H1 (cell line): ENCODE measurements at regions not wholly inside any gene's neighbourhood (a gene's known extent, or its start where the extent isn't known, plus 50 kb on each side); places are given as distances from the start of the nearest gene placed in this dataset.

ENCODE experiments used
- CTCF ChIA-PET: fragments of 300-600 bp; sonication (Branson Sonifier 250); formaldehyde crosslinking; loops from one replicate; lab custom pipeline; 2021; ENCODE audit not compliant: partially characterized antibody; lab: Charles Lee
- POLR2A ChIA-PET: fragments of 300-600 bp; sonication (Branson Sonifier 250); formaldehyde crosslinking; loops from one replicate; lab custom pipeline; 2021; ENCODE audit warnings: inconsistent platforms; ENCODE audit not compliant: partially characterized antibody; lab: Charles Lee
- DNase-seq, 2 experiments: peaks; one replicate each; pipeline versions ENCODE4 v3.0.0 to v3.0.0-alpha.2; 2010 to 2022; ENCODE audit warnings: low spot score in 2 of 2, low read depth in 1 of 2, mixed read lengths in 1 of 2
- FAIRE-seq: peaks from 2 replicates; lab custom pipeline; 2011; peaks lifted over from hg19 to GRCh38; lab: Jason Lieb, UNC
- H2AFZ ChIP-seq: 2 replicates; pipeline ENCODE4 v1.8.1; 2012; ENCODE audit warnings: low read length, inconsistent platforms
- H2AK5ac ChIP-seq: 2 replicates; pipeline ENCODE4 v1.6.1; 2013; ENCODE audit warnings: low read depth, low read length
- H2BK120ac ChIP-seq: replicated peaks from 2 replicates; pipeline ENCODE3; 2013; ENCODE audit warnings: low read depth, low read length, inconsistent platforms
- H2BK12ac ChIP-seq: 2 replicates; pipeline ENCODE4 v1.6.1; 2013; ENCODE audit warnings: low read depth, low read length
- H2BK15ac ChIP-seq: 2 replicates; pipeline ENCODE4 v1.6.1; 2013; ENCODE audit warnings: low read length
- H2BK20ac ChIP-seq: 2 replicates; pipeline ENCODE4 v1.6.1; 2013; ENCODE audit warnings: low read length
- H2BK5ac ChIP-seq: 2 replicates; pipeline ENCODE4 v1.6.1; 2013; ENCODE audit warnings: low read depth, low read length
- H3K14ac ChIP-seq: 2 replicates; pipeline ENCODE4 v1.6.1; 2013; ENCODE audit warnings: inconsistent platforms; ENCODE audit not compliant: insufficient read length
- H3K18ac ChIP-seq: 2 replicates; pipeline ENCODE4 v1.6.1; 2013; ENCODE audit warnings: low read length; ENCODE audit errors: extremely low read depth
- H3K23ac ChIP-seq: 2 replicates; pipeline ENCODE4 v1.6.1; 2013; ENCODE audit warnings: inconsistent platforms; ENCODE audit not compliant: insufficient read length
- H3K23me2 ChIP-seq: 2 replicates; pipeline ENCODE4 v1.6.1; 2013; ENCODE audit warnings: low read depth, low read length
- H3K27ac ChIP-seq: 2 replicates; pipeline ENCODE4 v1.6.1; 2011; ENCODE audit warnings: low read depth, low read length, inconsistent platforms
- H3K27me3 ChIP-seq, 4 experiments: replicated peaks in 1 of 4; 1 replicate in 1 of 4; 2 replicates in 3 of 4; pipeline versions ENCODE4 v1.6.1 to v1.8.1; 2011 to 2013; ENCODE audit warnings: low read length in 3 of 4, mild to moderate bottlenecking in 3 of 4, inconsistent platforms in 2 of 4, mixed read lengths in 2 of 4, moderate library complexity in 1 of 4; ENCODE audit not compliant: control insufficient read depth in 3 of 4, insufficient read depth in 3 of 4; ENCODE audit errors: extremely low read depth in 1 of 4
- H3K36me3 ChIP-seq, 4 experiments: 2 replicates each; pipeline versions ENCODE4 v1.6.1 to v1.8.1; 2011 to 2013; ENCODE audit warnings: mild to moderate bottlenecking in 4 of 4, low read length in 3 of 4, moderate library complexity in 2 of 4, control low read depth in 1 of 4, inconsistent platforms in 1 of 4; ENCODE audit not compliant: insufficient read depth in 4 of 4, control insufficient read depth in 2 of 4
- H3K4ac ChIP-seq: replicated peaks from 2 replicates; pipeline ENCODE3; 2013; ENCODE audit warnings: low read length, low read depth, mixed read lengths, inconsistent platforms; ENCODE audit not compliant: insufficient read length
- H3K4me1 ChIP-seq, 4 experiments: replicated peaks in 1 of 4; 1 replicate in 1 of 4; 2 replicates in 3 of 4; pipeline versions ENCODE4 v1.6.1 to v1.8.1; 2011 to 2013; ENCODE audit warnings: low read length in 3 of 4, inconsistent platforms in 2 of 4, mixed read lengths in 1 of 4; ENCODE audit not compliant: insufficient read depth in 4 of 4, control insufficient read depth in 3 of 4
- H3K4me2 ChIP-seq, 2 experiments: 2 replicates each; pipeline versions ENCODE4 v1.6.1 to v1.8.1; 2011 to 2013; ENCODE audit warnings: low read depth in 2 of 2, low read length in 2 of 2, control low read depth in 1 of 2, inconsistent platforms in 1 of 2, mild to moderate bottlenecking in 1 of 2; ENCODE audit not compliant: insufficient read depth in 1 of 2
- H3K4me3 ChIP-seq, 4 experiments: fragments of 200-600, 300-600 bp in 1 of 4; sonication (generic), shearing (Covaris generic), sonication (Bioruptor Twin) in 1 of 4; 2 replicates each; pipeline versions ENCODE4 v1.5.1 to v1.8.1; 2011 to 2016; ENCODE audit warnings: low read length in 4 of 4, low read depth in 3 of 4, control low read depth in 2 of 4, inconsistent platforms in 2 of 4, mild to moderate bottlenecking in 2 of 4, mixed read lengths in 1 of 4, moderate library complexity in 1 of 4; ENCODE audit not compliant: insufficient read depth in 2 of 4; ENCODE audit errors: extremely low read depth in 1 of 4
- H3K56ac ChIP-seq: replicated peaks from 2 replicates; pipeline ENCODE3; 2013; ENCODE audit warnings: low read depth, mild to moderate bottlenecking, mixed read lengths, low read length, inconsistent platforms; ENCODE audit not compliant: insufficient read length
- H3K79me1 ChIP-seq: 2 replicates; pipeline ENCODE4 v1.6.1; 2013; ENCODE audit warnings: low read depth, low read length, control low read depth
- H3K79me2 ChIP-seq, 2 experiments: 2 replicates each; pipeline versions ENCODE4 v1.6.1 to v1.8.1; 2012 to 2013; ENCODE audit warnings: low read length in 2 of 2, mild to moderate bottlenecking in 2 of 2, inconsistent platforms in 1 of 2; ENCODE audit not compliant: insufficient read depth in 2 of 2, control insufficient read depth in 1 of 2
- H3K9ac ChIP-seq, 4 experiments: replicated peaks in 1 of 4; 1 replicate in 1 of 4; 2 replicates in 3 of 4; pipeline versions ENCODE4 v1.6.1 to v1.8.1; 2011 to 2013; ENCODE audit warnings: low read depth in 3 of 4, low read length in 3 of 4, control low read depth in 2 of 4, mild to moderate bottlenecking in 2 of 4, moderate library complexity in 2 of 4, inconsistent platforms in 1 of 4; ENCODE audit errors: extremely low read depth in 1 of 4
- H3K9me3 ChIP-seq, 2 experiments: 2 replicates each; pipeline versions ENCODE4 v1.6.1 to v1.8.1; 2012 to 2013; ENCODE audit warnings: mild to moderate bottlenecking in 2 of 2, moderate library complexity in 2 of 2, control low read depth in 1 of 2, inconsistent platforms in 1 of 2, low read depth in 1 of 2, low read length in 1 of 2, mixed read lengths in 1 of 2; ENCODE audit not compliant: insufficient read depth in 2 of 2
- H4K20me1 ChIP-seq, 2 experiments: replicated peaks in 1 of 2; 2 replicates each; pipeline versions ENCODE3 to v1.8.1; 2011 to 2013; ENCODE audit warnings: inconsistent platforms in 2 of 2, low read length in 2 of 2, mild to moderate bottlenecking in 1 of 2; ENCODE audit not compliant: insufficient read depth in 2 of 2, control insufficient read depth in 1 of 2
- H4K5ac ChIP-seq: 2 replicates; pipeline ENCODE4 v1.6.1; 2013; ENCODE audit warnings: low read length, low read depth, mixed read lengths, inconsistent platforms; ENCODE audit not compliant: insufficient read length
- H4K8ac ChIP-seq: 2 replicates; pipeline ENCODE4 v1.8.0; 2013; ENCODE audit warnings: mild to moderate bottlenecking, moderate library complexity, low read length, inconsistent platforms; ENCODE audit not compliant: insufficient read depth; ENCODE audit errors: extremely low read depth
- H4K91ac ChIP-seq: replicated peaks from 2 replicates; pipeline ENCODE3; 2013; ENCODE audit warnings: low read length, mixed read lengths, inconsistent platforms; ENCODE audit not compliant: insufficient read length
- ASH2L ChIP-seq: fragments of 200-600, 300-600 bp; sonication (generic); IDR thresholded peaks from one replicate; pipeline ENCODE4 v1.7.1; 2017; ENCODE audit warnings: low read length
- CHD1 ChIP-seq: IDR thresholded peaks from 2 replicates; pipeline ENCODE4 v1.6.1; 2012; ENCODE audit warnings: low read depth, low read length, improper control_type of control experiment
- CREB1 ChIP-seq: IDR thresholded peaks from 2 replicates; pipeline ENCODE4 v1.6.1; 2012; ENCODE audit warnings: inconsistent platforms
- CTBP2 ChIP-seq: IDR thresholded peaks from 2 replicates; pipeline ENCODE4 v1.7.0; 2011; ENCODE audit warnings: borderline replicate concordance, mild to moderate bottlenecking, moderate library complexity, mixed read lengths, low read length; ENCODE audit not compliant: insufficient read depth, insufficient read length
- EP300 ChIP-seq, 2 experiments: IDR thresholded peaks; 1 replicate in 1 of 2; 2 replicates in 1 of 2; pipeline ENCODE4 v1.6.1; 2011 to 2012; ENCODE audit warnings: low read depth in 2 of 2, low read length in 2 of 2, mild to moderate bottlenecking in 2 of 2, borderline replicate concordance in 1 of 2, inconsistent platforms in 1 of 2, moderate library complexity in 1 of 2
- PHF8 ChIP-seq: fragments of 200-600 bp; sonication (generic); conservative IDR thresholded peaks from 2 replicates; pipeline ENCODE4 v1.7.1; 2012; ENCODE audit warnings: low read depth, mild to moderate bottlenecking, inconsistent platforms, low read length, moderate library complexity
- SIRT6 ChIP-seq: IDR thresholded peaks from one replicate; pipeline ENCODE4 v1.7.1; 2012; ENCODE audit warnings: low read length, inconsistent platforms
- SP2 ChIP-seq: IDR thresholded peaks from 2 replicates; pipeline ENCODE4 v1.6.1; 2012; ENCODE audit warnings: mild to moderate bottlenecking, low read length, inconsistent platforms
- TAF7 ChIP-seq: optimal IDR thresholded peaks from 2 replicates; pipeline ENCODE3; 2011; ENCODE audit warnings: low read depth, mild to moderate bottlenecking, inconsistent platforms, low read length, moderate library complexity, borderline replicate concordance
- WGBS, 2 experiments: shearing (Covaris generic) in 1 of 2; methylation state at CpG; one replicate each; pipeline versions ENCODE4 v1.1.6 to v1.1.7; 2013 to 2015; ENCODE audit warnings: low lambda C conversion rate in 2 of 2, mixed read lengths in 2 of 2, inconsistent platforms in 1 of 2, low coverage in 1 of 2, missing lambda C conversion rate in 1 of 2; ENCODE audit not compliant: insufficient replicate concordance in 2 of 2, insufficient coverage in 1 of 2, insufficient read length in 1 of 2; ENCODE audit errors: extremely low coverage in 1 of 2, missing lambda C conversion rate in 1 of 2; 5-methylcytosine and 5-hydroxymethylcytosine counted together
- TF ChIP-seq, protein P1 (sequence below), 3 experiments: IDR thresholded peaks; 1 replicate in 2 of 3; 2 replicates in 1 of 3; pipeline versions ENCODE4 v1.5.1 to v1.6.1; 2011; ENCODE audit warnings: low read length in 3 of 3, mild to moderate bottlenecking in 3 of 3, inconsistent platforms in 2 of 3, low read depth in 1 of 3, moderate library complexity in 1 of 3; ENCODE audit not compliant: insufficient read depth in 1 of 3; ENCODE audit errors: control extremely low read depth in 1 of 3

DNA sequence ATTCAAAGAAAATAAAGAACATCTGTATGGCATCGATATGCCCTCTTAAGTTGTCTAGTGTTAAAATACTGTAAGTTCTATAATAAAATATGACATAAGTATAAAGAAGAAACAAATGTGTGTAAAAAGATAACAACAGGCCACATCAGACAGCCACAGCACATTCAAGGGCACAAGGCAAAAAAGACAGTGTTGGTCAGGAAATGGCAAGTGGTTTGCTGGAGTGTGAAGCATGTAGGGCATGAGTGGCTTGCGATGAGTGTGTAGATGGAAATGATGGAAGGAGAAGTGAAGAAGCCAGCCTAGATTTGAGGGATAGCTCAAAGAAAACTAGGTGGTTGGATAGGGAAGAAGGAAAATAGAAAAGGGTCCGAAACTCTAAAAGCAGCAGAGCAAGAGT lies 341.6 kb downstream of the CRPPA start:
- Histone ChIP-seq H3K23ac (no peak overlapping the region), H3K27ac (no peak overlapping the region), H2AFZ (no peak overlapping the region), H3K4me2 (no peak overlapping the region), H2BK12ac (no peak overlapping the region), H4K20me1 (no peaks in the 10 kb centered on the region), H3K79me2 (no peaks in the 10 kb centered on the region), H2BK120ac (no peak overlapping the region), H4K91ac (no peak overlapping the region), H3K4ac (no peak overlapping the region), H4K5ac (no peak overlapping the region), H3K4me1 (peaks cover 0 to 2% (median 0%) of the 10 kb centered on the region in 4 experiments; a peak in 1 of 7 replicates), H3K56ac (no peak overlapping the region), H3K23me2 (no peaks in the 10 kb centered on the region), H2BK5ac (no peak overlapping the region), H2BK20ac (no peak overlapping the region), H3K14ac (no peak overlapping the region), H2AK5ac (no peak overlapping the region), H3K18ac (no peak overlapping the region), H3K9ac (no peak overlapping the region), H3K36me3 (no peaks in the 10 kb centered on the region), H3K79me1 (no peaks in the 10 kb centered on the region), H3K27me3 (no peaks in the 10 kb centered on the region), H3K9me3 (no peaks in the 10 kb centered on the region; a peak in 1 of 4 replicates), H4K8ac (no peak overlapping the region), H3K4me3 (no peak overlapping the region), H2BK15ac (no peak overlapping the region)
- WGBS, 2 experiments, result 94 to 100% methylated on average over 1 to 3 of the region's 3 CpGs
- no peak for DNase-seq
- ChIA-PET POLR2A (no interaction called here), CTCF (interaction anchor here (0.5 to 3.4 kb wide), 5 partner anchors 18 to 580 kb away, joined by 3 to 14 read pairs (median 3); no protein-coding TSS in a partner anchor)
- FAIRE-seq, result no peak
- TF ChIP-seq CTBP2 (no peak), TAF7 (no peak), CREB1 (no peak), PHF8 (no peak), SIRT6 (no peak), EP300 (IDR thresholded peaks at IDR 0.05; ENCODE audit: borderline replicate concordance in 1 of 2, low read depth in 2 of 2, low read length in 2 of 2) (no peak), SP2 (no peak), ASH2L (no peak), CHD1 (no peak)
- TF ChIP-seq, protein P1, sequence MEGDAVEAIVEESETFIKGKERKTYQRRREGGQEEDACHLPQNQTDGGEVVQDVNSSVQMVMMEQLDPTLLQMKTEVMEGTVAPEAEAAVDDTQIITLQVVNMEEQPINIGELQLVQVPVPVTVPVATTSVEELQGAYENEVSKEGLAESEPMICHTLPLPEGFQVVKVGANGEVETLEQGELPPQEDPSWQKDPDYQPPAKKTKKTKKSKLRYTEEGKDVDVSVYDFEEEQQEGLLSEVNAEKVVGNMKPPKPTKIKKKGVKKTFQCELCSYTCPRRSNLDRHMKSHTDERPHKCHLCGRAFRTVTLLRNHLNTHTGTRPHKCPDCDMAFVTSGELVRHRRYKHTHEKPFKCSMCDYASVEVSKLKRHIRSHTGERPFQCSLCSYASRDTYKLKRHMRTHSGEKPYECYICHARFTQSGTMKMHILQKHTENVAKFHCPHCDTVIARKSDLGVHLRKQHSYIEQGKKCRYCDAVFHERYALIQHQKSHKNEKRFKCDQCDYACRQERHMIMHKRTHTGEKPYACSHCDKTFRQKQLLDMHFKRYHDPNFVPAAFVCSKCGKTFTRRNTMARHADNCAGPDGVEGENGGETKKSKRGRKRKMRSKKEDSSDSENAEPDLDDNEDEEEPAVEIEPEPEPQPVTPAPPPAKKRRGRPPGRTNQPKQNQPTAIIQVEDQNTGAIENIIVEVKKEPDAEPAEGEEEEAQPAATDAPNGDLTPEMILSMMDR (IDR thresholded peaks at IDR 0.05; ENCODE audit: control extremely low read depth in 1 of 3, insufficient read depth in 1 of 3, low read depth in 1 of 3, low read length in 3 of 3), result no peak
